HCT116 (cell line): ENCODE measurements at regions not wholly inside any gene's neighbourhood (a gene's known extent, or its start where the extent isn't known, plus 50 kb on each side); places are given as distances from the start of the nearest gene placed in this dataset.

Experiments used
- ATAC-seq: fragments of 200-7000 bp; cut with Tn5 transposase; 2 replicates; pipeline ENCODE4 v1.9.1; 2020; ENCODE audit warnings: mild to moderate bottlenecking, moderate library complexity
- BruUV-seq: library from RNA; stranded (reverse); fragments of 400-500 nt; replicated peaks from 2 replicates; lab custom pipeline; 2021; lab: Mats Ljungman, UMichigan
- CTCF ChIA-PET: fragments of 300-600 bp; sonication (Branson Sonifier 250); formaldehyde crosslinking; loops from one replicate; lab custom pipeline; 2021; ENCODE audit warnings: antibody characterized with exemption; lab: Charles Lee
- POLR2A ChIA-PET: fragments of 300-600, 350-600 bp; sonication (Branson Sonifier 250); formaldehyde crosslinking; loops from one replicate; lab custom pipeline; 2021; ENCODE audit warnings: antibody characterized with exemption; lab: Charles Lee
- RAD21 ChIA-PET, 2 experiments: fragments of 300-600 bp; sonication (Branson Sonifier 250); formaldehyde crosslinking; loops; one replicate each; lab custom pipeline; 2023; ENCODE audit warnings: low total read pairs in 2 of 2; ENCODE audit not compliant: uncharacterized antibody in 2 of 2, unreplicated experiment in 2 of 2, low non-redundant PET in 1 of 2; lab: Charles Lee
- DNase-seq: peaks from one replicate; pipeline ENCODE4 v3.0.0-alpha.2; 2010; ENCODE audit warnings: low read depth, low spot score
- H2AFZ ChIP-seq: fragments of 200-600 bp; shearing (Covaris generic), sonication (generic); 2 replicates; pipeline ENCODE4 v1.6.1; 2017; ENCODE audit warnings: low read depth, mixed run types, mixed read lengths, antibody characterized with exemption, low read length; ENCODE audit not compliant: poor library complexity, severe bottlenecking
- H3K27ac ChIP-seq: 2 replicates; pipeline ENCODE4 v1.5.1; 2012; ENCODE audit warnings: low read depth, low read length
- H3K27me3 ChIP-seq: fragments of 200-600 bp; sonication (generic); 2 replicates; pipeline ENCODE4 v1.6.1; 2016; ENCODE audit warnings: mixed run types, low read length, mixed read lengths; ENCODE audit not compliant: insufficient read depth
- H3K36me3 ChIP-seq, 2 experiments: fragments of 200-500 bp in 1 of 2; fragments of 200-600 bp in 1 of 2; sonication (Bioruptor generic) in 1 of 2; sonication (generic) in 1 of 2; 2 replicates each; pipeline versions ENCODE4 v1.5.1 to v1.6.1; 2014 to 2016; ENCODE audit warnings: low read length in 2 of 2, inconsistent platforms in 1 of 2, mixed read lengths in 1 of 2, mixed run types in 1 of 2; ENCODE audit not compliant: insufficient read depth in 2 of 2, control insufficient read depth in 1 of 2
- H3K4me1 ChIP-seq, 2 experiments: fragments of 200-600 bp in 1 of 2; sonication (generic) in 1 of 2; 2 replicates each; pipeline versions ENCODE4 v1.5.1 to v1.6.1; 2012 to 2017; ENCODE audit warnings: low read length in 2 of 2, inconsistent platforms in 1 of 2, mild to moderate bottlenecking in 1 of 2, mixed read lengths in 1 of 2, mixed run types in 1 of 2, moderate library complexity in 1 of 2; ENCODE audit not compliant: insufficient read depth in 2 of 2, control insufficient read depth in 1 of 2
- H3K4me2 ChIP-seq: fragments of 200-600 bp; sonication (generic); 2 replicates; pipeline ENCODE4 v1.6.1; 2017; ENCODE audit warnings: mixed run types, low read length, mixed read lengths
- H3K4me3 ChIP-seq, 2 experiments: fragments of 200-600 bp in 1 of 2; sonication (generic) in 1 of 2; replicated peaks in 1 of 2; 2 replicates each; pipeline ENCODE4 v1.5.1; 2011 to 2016; ENCODE audit warnings: low read length in 2 of 2, control low read depth in 1 of 2, low read depth in 1 of 2, mild to moderate bottlenecking in 1 of 2, mixed read lengths in 1 of 2, mixed run types in 1 of 2
- H3K79me2 ChIP-seq: fragments of 200-600 bp; sonication (generic); 2 replicates; pipeline ENCODE4 v1.6.1; 2017; ENCODE audit warnings: mild to moderate bottlenecking, mixed run types, low read length, moderate library complexity, mixed read lengths; ENCODE audit not compliant: insufficient read depth
- H3K9ac ChIP-seq: fragments of 200-600 bp; sonication (generic); 2 replicates; pipeline ENCODE4 v1.6.1; 2016; ENCODE audit warnings: low read length, mixed read lengths
- H3K9me2 ChIP-seq: fragments of 200-600 bp; sonication (generic), shearing (Covaris generic); 2 replicates; pipeline ENCODE4 v1.6.1; 2017; ENCODE audit warnings: mixed run types, mild to moderate bottlenecking, moderate library complexity; ENCODE audit not compliant: insufficient read depth
- H3K9me3 ChIP-seq, 2 experiments: fragments of 200-500 bp in 1 of 2; fragments of 200-600 bp in 1 of 2; sonication (Bioruptor generic) in 1 of 2; sonication (generic) in 1 of 2; 2 replicates each; pipeline ENCODE4 v1.6.1; 2014 to 2017; ENCODE audit warnings: low read length in 2 of 2, mixed read lengths in 2 of 2, inconsistent platforms in 1 of 2, low read depth in 1 of 2, mild to moderate bottlenecking in 1 of 2, mixed run types in 1 of 2, moderate library complexity in 1 of 2; ENCODE audit not compliant: control insufficient read depth in 1 of 2, insufficient read depth in 1 of 2
- H4K20me1 ChIP-seq: fragments of 200-600 bp; sonication (generic), shearing (Covaris generic); 2 replicates; pipeline ENCODE4 v1.6.1; 2017; ENCODE audit warnings: mixed run types, mild to moderate bottlenecking, moderate library complexity; ENCODE audit not compliant: insufficient read depth
- CEBPB ChIP-seq: IDR thresholded peaks from 2 replicates; pipeline ENCODE4 v1.6.1; 2012; ENCODE audit warnings: low read depth
- ELF1 ChIP-seq: IDR thresholded peaks from 2 replicates; pipeline ENCODE4 v1.6.1; 2012; ENCODE audit warnings: low read depth, borderline replicate concordance
- FOSL1 ChIP-seq: IDR thresholded peaks from 2 replicates; pipeline ENCODE4 v1.6.1; 2012; ENCODE audit warnings: low read depth
- MAX ChIP-seq: IDR thresholded peaks from 2 replicates; pipeline ENCODE4 v1.6.1; 2012
- RAD21 ChIP-seq: IDR thresholded peaks from 2 replicates; pipeline ENCODE4 v1.6.1; 2012; ENCODE audit warnings: low read depth, mild to moderate bottlenecking
- SP1 ChIP-seq: IDR thresholded peaks from 2 replicates; pipeline ENCODE4 v1.6.1; 2012; ENCODE audit warnings: low read depth
- ZFX ChIP-seq: fragments of 450-650 bp; IDR thresholded peaks from 2 replicates; pipeline ENCODE4 v1.6.1; 2017
- intact Hi-C: fragments of 100-400 bp; cut with micrococcal nuclease; formaldehyde crosslinking; loops from 2 replicates; pipeline ENCODE4 v1.10.0; 2022
- TF ChIP-seq, protein P1 (sequence below): IDR thresholded peaks from 2 replicates; pipeline ENCODE4 v1.6.1; 2011; ENCODE audit warnings: mild to moderate bottlenecking, low read length, moderate library complexity; ENCODE audit not compliant: insufficient replicate concordance; ENCODE audit errors: extremely low read depth

- intact Hi-C loops = no loop called here
- no peaks in the 10 kb centered on the region for H4K20me1 ChIP-seq
- no peaks in the 10 kb centered on the region for H3K79me2 ChIP-seq
- ChIA-PET CTCF (no interaction called here), POLR2A (no interaction called here), RAD21 (no interaction called here)
- H3K9me3 ChIP-seq = peaks cover 7 to 11% of the 10 kb centered on the region in 2 experiments; a peak in 3 of 4 replicates
- no peaks in the 10 kb centered on the region for H3K27me3 ChIP-seq
- BruUV-seq = no TSS peak
- no peaks in the 10 kb centered on the region for H3K9me2 ChIP-seq
- H3K27ac ChIP-seq = no peak overlapping the region
- ATAC-seq (no peak), DNase-seq (no peak)
- H3K4me3 ChIP-seq = no peak overlapping the region
- TF ChIP-seq MAX = no peak
- no peak for TF ChIP-seq SP1
- TF ChIP-seq RAD21 = no peak
- TF ChIP-seq FOSL1 = no peak
- no peak for TF ChIP-seq ELF1
- no peak for TF ChIP-seq ZFX
- TF ChIP-seq, protein P1, sequence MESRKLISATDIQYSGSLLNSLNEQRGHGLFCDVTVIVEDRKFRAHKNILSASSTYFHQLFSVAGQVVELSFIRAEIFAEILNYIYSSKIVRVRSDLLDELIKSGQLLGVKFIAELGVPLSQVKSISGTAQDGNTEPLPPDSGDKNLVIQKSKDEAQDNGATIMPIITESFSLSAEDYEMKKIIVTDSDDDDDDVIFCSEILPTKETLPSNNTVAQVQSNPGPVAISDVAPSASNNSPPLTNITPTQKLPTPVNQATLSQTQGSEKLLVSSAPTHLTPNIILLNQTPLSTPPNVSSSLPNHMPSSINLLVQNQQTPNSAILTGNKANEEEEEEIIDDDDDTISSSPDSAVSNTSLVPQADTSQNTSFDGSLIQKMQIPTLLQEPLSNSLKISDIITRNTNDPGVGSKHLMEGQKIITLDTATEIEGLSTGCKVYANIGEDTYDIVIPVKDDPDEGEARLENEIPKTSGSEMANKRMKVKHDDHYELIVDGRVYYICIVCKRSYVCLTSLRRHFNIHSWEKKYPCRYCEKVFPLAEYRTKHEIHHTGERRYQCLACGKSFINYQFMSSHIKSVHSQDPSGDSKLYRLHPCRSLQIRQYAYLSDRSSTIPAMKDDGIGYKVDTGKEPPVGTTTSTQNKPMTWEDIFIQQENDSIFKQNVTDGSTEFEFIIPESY = no peak
- no peak for TF ChIP-seq CEBPB
- H3K36me3 ChIP-seq = no peaks in the 10 kb centered on the region
- H3K4me1 ChIP-seq = no peaks in the 10 kb centered on the region
- no peak overlapping the region for H2AFZ ChIP-seq
- H3K9ac ChIP-seq = no peak overlapping the region
- H3K4me2 ChIP-seq = no peak overlapping the region
Measured at GRCh38 chr5:38766151-38766550, 79.7 kb upstream of the OSMR start.
